ENCODE measurements at regions not wholly inside any gene's neighbourhood (a gene's known extent, or its start where the extent isn't known, plus 50 kb on each side); places are given as distances from the start of the nearest gene placed in this dataset.
"Not testable (repeated sequence)": the region's sequence is repeated elsewhere in the genome, so short reads cannot be mapped to it uniquely, and the experiment has no call there.

DNA sequence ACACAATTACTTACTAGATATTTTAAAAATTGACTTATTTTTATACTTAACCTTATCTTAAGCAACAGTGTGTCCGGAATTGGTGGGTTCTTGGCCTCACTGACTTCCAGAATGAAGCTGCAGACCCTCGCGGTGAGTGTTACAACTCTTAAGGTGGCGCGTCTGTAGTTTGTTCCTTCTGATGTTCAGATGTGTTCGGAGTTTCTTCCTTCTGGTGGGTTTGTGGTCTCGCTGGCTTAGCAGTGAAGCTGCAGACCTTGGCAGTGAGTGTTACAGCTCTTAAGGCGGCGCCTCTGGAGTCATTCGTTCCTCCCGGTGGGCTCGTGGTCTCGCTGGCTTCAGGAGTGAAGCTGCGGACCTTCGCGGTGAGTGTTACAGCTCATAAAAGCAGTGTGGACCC lies 322.5 kb upstream of the CITED2 start:
- H3K27me3 ChIP-seq (ENCODE audit: control insufficient read depth in 1 of 2, insufficient read depth in 1 of 2, low read length in 2 of 2); H3K79me1 ChIP-seq (replicated peaks; ENCODE audit: low read length, poor library complexity, severe bottlenecking); H3K4me3 ChIP-seq (ENCODE audit: insufficient read depth in 1 of 2, low read depth in 1 of 2, low read length in 2 of 2); H3K4me1 ChIP-seq (ENCODE audit: control insufficient read depth, insufficient read depth, low read depth, low read length); H3K23ac ChIP-seq (ENCODE audit: low read length in 2 of 2); H3K14ac ChIP-seq (ENCODE audit: low read length in 2 of 2); H2AK5ac ChIP-seq (ENCODE audit: low read length, severe bottlenecking); H2BK5ac ChIP-seq (ENCODE audit: low read depth, low read length, poor library complexity, severe bottlenecking); H3K18ac ChIP-seq (ENCODE audit: low read depth in 1 of 2, low read length in 2 of 2); H2BK12ac ChIP-seq (ENCODE audit: low read length in 2 of 2); H4K8ac ChIP-seq (ENCODE audit: low read length); H3K36me3 ChIP-seq (ENCODE audit: control insufficient read depth in 1 of 2, insufficient read depth in 2 of 2, low read depth in 1 of 2, low read length in 2 of 2); DNase-seq; H3K9ac ChIP-seq (ENCODE audit: low read length); H2BK120ac ChIP-seq (ENCODE audit: low read depth, low read length); H3K9me3 ChIP-seq (ENCODE audit: control insufficient read depth, low read length); H3K4me2 ChIP-seq (ENCODE audit: low read length, poor library complexity, severe bottlenecking); H2BK15ac ChIP-seq (ENCODE audit: low read depth, poor library complexity, severe bottlenecking); H2AFZ ChIP-seq (ENCODE audit: low read depth, low read length); H4K91ac ChIP-seq (ENCODE audit: low read length); H3K4ac ChIP-seq (ENCODE audit: low read depth in 1 of 2, low read length in 2 of 2); H3K27ac ChIP-seq (ENCODE audit: low read length, poor library complexity, severe bottlenecking): not testable (repeated sequence)
- 98% methylated on average over 16 of the region's 16 CpGs for WGBS

DNA sequence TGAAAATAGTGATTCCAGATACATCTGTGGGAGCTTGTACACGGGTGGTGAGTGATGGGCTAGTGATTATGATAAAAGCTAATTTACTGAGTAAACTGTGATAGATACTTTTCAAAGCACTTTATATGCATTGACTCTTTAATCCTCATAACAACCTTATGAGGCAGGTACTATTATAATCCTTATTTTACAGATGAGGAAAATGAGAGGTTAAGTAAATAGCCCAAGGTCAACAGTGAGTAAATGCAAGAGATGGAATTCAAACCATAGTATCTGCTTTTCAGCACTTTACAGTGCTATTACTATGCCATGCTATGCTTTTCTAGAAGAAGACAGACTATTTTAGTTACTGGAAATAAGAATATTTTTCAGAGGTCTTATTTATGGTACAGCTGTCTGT lies 320.9 kb upstream of the CITED2 start:
- DNase-seq = no peak
- no peak overlapping the region for H3K4ac ChIP-seq (ENCODE audit: low read depth in 1 of 2, low read length in 2 of 2)
- no peak overlapping the region for H3K27ac ChIP-seq (ENCODE audit: low read length, poor library complexity, severe bottlenecking)
- H3K9me3 ChIP-seq (ENCODE audit: control insufficient read depth, low read length) = no peaks in the 10 kb centered on the region
- H3K14ac ChIP-seq (ENCODE audit: low read length in 2 of 2) = no peak overlapping the region
- H3K79me1 ChIP-seq (replicated peaks; ENCODE audit: low read length, poor library complexity, severe bottlenecking) = no peaks in the 10 kb centered on the region
- H2BK15ac ChIP-seq (ENCODE audit: low read depth, poor library complexity, severe bottlenecking) = no peak overlapping the region
- H2BK120ac ChIP-seq (ENCODE audit: low read depth, low read length) = no peak overlapping the region
- no CpG with 5 or more reads among the region's 1 CpG for WGBS
- no peak overlapping the region for H4K8ac ChIP-seq (ENCODE audit: low read length)
- no peak overlapping the region for H2BK12ac ChIP-seq (ENCODE audit: low read length in 2 of 2)
- no peak overlapping the region for H3K9ac ChIP-seq (ENCODE audit: low read length)
- no peak overlapping the region for H2AFZ ChIP-seq (ENCODE audit: low read depth, low read length)
- H3K4me3 ChIP-seq (ENCODE audit: insufficient read depth in 1 of 2, low read depth in 1 of 2, low read length in 2 of 2) = no peak overlapping the region
- H3K36me3 ChIP-seq (ENCODE audit: control insufficient read depth in 1 of 2, insufficient read depth in 2 of 2, low read depth in 1 of 2, low read length in 2 of 2) = no peaks in the 10 kb centered on the region
- no peak overlapping the region for H2BK5ac ChIP-seq (ENCODE audit: low read depth, low read length, poor library complexity, severe bottlenecking)
- no peaks in the 10 kb centered on the region for H3K27me3 ChIP-seq (ENCODE audit: control insufficient read depth in 1 of 2, insufficient read depth in 1 of 2, low read length in 2 of 2)
- H4K91ac ChIP-seq (ENCODE audit: low read length) = no peak overlapping the region
- no peak overlapping the region for H3K4me2 ChIP-seq (ENCODE audit: low read length, poor library complexity, severe bottlenecking)
- H3K18ac ChIP-seq (ENCODE audit: low read depth in 1 of 2, low read length in 2 of 2) = no peak overlapping the region
- H2AK5ac ChIP-seq (ENCODE audit: low read length, severe bottlenecking) = no peak overlapping the region
- H3K23ac ChIP-seq (ENCODE audit: low read length in 2 of 2) = no peak overlapping the region
- H3K4me1 ChIP-seq (ENCODE audit: control insufficient read depth, insufficient read depth, low read depth, low read length) = no peaks in the 10 kb centered on the region

DNA sequence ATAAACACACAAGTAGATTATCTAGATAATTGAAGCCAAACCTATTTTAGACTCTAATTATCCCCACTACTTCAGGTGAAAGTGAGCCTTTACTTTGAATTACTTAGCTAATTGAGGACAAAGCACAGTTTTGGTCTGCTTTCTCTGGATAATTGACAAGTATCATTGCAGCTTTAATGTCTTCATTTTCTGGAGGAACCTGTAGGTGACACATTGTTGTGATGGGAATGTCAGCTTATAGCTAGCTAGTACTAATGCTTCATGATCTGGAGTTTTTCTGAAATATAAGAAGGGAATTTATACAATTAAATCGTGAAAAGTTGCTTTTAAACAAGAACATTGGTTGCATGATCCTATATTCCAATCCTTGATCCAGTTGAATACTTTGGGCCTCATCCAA lies 319.3 kb upstream of the CITED2 start:
- Histone ChIP-seq H3K4ac (ENCODE audit: low read depth in 1 of 2, low read length in 2 of 2) (no peak overlapping the region), H2BK5ac (ENCODE audit: low read depth, low read length, poor library complexity, severe bottlenecking) (no peak overlapping the region), H3K9ac (ENCODE audit: low read length) (no peak overlapping the region), H3K23ac (ENCODE audit: low read length in 2 of 2) (no peak overlapping the region), H3K9me3 (ENCODE audit: control insufficient read depth, low read length) (no peaks in the 10 kb centered on the region), H3K4me2 (ENCODE audit: low read length, poor library complexity, severe bottlenecking) (no peak overlapping the region), H2AK5ac (ENCODE audit: low read length, severe bottlenecking) (no peak overlapping the region), H3K4me3 (ENCODE audit: insufficient read depth in 1 of 2, low read depth in 1 of 2, low read length in 2 of 2) (no peak overlapping the region), H2BK15ac (ENCODE audit: low read depth, poor library complexity, severe bottlenecking) (no peak overlapping the region), H3K36me3 (ENCODE audit: control insufficient read depth in 1 of 2, insufficient read depth in 2 of 2, low read depth in 1 of 2, low read length in 2 of 2) (no peaks in the 10 kb centered on the region), H3K27me3 (ENCODE audit: control insufficient read depth in 1 of 2, insufficient read depth in 1 of 2, low read length in 2 of 2) (no peaks in the 10 kb centered on the region), H3K4me1 (ENCODE audit: control insufficient read depth, insufficient read depth, low read depth, low read length) (no peaks in the 10 kb centered on the region), H3K14ac (ENCODE audit: low read length in 2 of 2) (no peak overlapping the region), H2AFZ (ENCODE audit: low read depth, low read length) (no peak overlapping the region), H3K27ac (ENCODE audit: low read length, poor library complexity, severe bottlenecking) (no peak overlapping the region), H2BK12ac (ENCODE audit: low read length in 2 of 2) (no peak overlapping the region), H4K8ac (ENCODE audit: low read length) (no peak overlapping the region), H3K18ac (ENCODE audit: low read depth in 1 of 2, low read length in 2 of 2) (no peak overlapping the region), H4K91ac (ENCODE audit: low read length) (no peak overlapping the region), H3K79me1 (replicated peaks; ENCODE audit: low read length, poor library complexity, severe bottlenecking) (no peaks in the 10 kb centered on the region), H2BK120ac (ENCODE audit: low read depth, low read length) (no peak overlapping the region)
- WGBS = 100% methylated on average over 1 of the region's 1 CpG
- DNase-seq = no peak

DNA sequence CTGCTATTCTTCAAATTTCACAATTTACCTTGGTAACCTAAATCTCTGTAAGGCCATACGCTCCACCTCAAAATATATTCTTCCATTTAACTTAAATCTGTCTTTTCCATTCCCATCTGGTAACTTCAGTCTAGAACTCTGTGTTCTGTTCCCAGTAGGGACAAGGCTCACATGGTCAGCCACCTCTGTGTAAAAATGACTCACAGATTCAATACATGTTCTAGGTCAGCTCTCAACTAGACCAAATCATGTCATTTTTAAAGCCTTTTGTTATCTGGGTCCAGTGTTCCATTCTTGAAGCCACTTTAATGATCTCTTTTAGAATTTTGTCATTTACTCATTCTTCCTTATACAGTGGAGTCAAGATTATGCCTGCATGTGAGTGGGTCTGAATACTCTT lies 315.6 kb upstream of the CITED2 start:
- H3K23ac ChIP-seq (ENCODE audit: low read length in 2 of 2) = no peak overlapping the region
- H3K18ac ChIP-seq (ENCODE audit: low read depth in 1 of 2, low read length in 2 of 2) = no peak overlapping the region
- H2BK15ac ChIP-seq (ENCODE audit: low read depth, poor library complexity, severe bottlenecking) = no peak overlapping the region
- H3K9me3 ChIP-seq (ENCODE audit: control insufficient read depth, low read length) = no peaks in the 10 kb centered on the region
- no peak overlapping the region for H2AK5ac ChIP-seq (ENCODE audit: low read length, severe bottlenecking)
- no peak overlapping the region for H3K27ac ChIP-seq (ENCODE audit: low read length, poor library complexity, severe bottlenecking)
- H2AFZ ChIP-seq (ENCODE audit: low read depth, low read length) = no peak overlapping the region
- H3K27me3 ChIP-seq (ENCODE audit: control insufficient read depth in 1 of 2, insufficient read depth in 1 of 2, low read length in 2 of 2) = no peaks in the 10 kb centered on the region
- no peak overlapping the region for H2BK120ac ChIP-seq (ENCODE audit: low read depth, low read length)
- H3K4me3 ChIP-seq (ENCODE audit: insufficient read depth in 1 of 2, low read depth in 1 of 2, low read length in 2 of 2) = no peak overlapping the region
- no peaks in the 10 kb centered on the region for H3K36me3 ChIP-seq (ENCODE audit: control insufficient read depth in 1 of 2, insufficient read depth in 2 of 2, low read depth in 1 of 2, low read length in 2 of 2)
- no peak overlapping the region for H4K8ac ChIP-seq (ENCODE audit: low read length)
- no peak for DNase-seq
- H3K4me2 ChIP-seq (ENCODE audit: low read length, poor library complexity, severe bottlenecking) = no peak overlapping the region
- H2BK12ac ChIP-seq (ENCODE audit: low read length in 2 of 2) = no peak overlapping the region
- H2BK5ac ChIP-seq (ENCODE audit: low read depth, low read length, poor library complexity, severe bottlenecking) = no peak overlapping the region
- no peak overlapping the region for H3K4ac ChIP-seq (ENCODE audit: low read depth in 1 of 2, low read length in 2 of 2)
- no peak overlapping the region for H3K9ac ChIP-seq (ENCODE audit: low read length)
- H3K14ac ChIP-seq (ENCODE audit: low read length in 2 of 2) = no peak overlapping the region
- 98% methylated on average over 1 of the region's 1 CpG for WGBS
- H3K79me1 ChIP-seq (replicated peaks; ENCODE audit: low read length, poor library complexity, severe bottlenecking) = no peaks in the 10 kb centered on the region
- H3K4me1 ChIP-seq (ENCODE audit: control insufficient read depth, insufficient read depth, low read depth, low read length) = no peaks in the 10 kb centered on the region
- H4K91ac ChIP-seq (ENCODE audit: low read length) = no peak overlapping the region
